ENCODE measurements at regions not wholly inside any gene's neighbourhood (a gene's known extent, or its start where the extent isn't known, plus 50 kb on each side); places are given as distances from the start of the nearest gene placed in this dataset.
A peak's percentile ranks its signal among the peaks of the same experiment; 100 is the strongest.

DNA sequence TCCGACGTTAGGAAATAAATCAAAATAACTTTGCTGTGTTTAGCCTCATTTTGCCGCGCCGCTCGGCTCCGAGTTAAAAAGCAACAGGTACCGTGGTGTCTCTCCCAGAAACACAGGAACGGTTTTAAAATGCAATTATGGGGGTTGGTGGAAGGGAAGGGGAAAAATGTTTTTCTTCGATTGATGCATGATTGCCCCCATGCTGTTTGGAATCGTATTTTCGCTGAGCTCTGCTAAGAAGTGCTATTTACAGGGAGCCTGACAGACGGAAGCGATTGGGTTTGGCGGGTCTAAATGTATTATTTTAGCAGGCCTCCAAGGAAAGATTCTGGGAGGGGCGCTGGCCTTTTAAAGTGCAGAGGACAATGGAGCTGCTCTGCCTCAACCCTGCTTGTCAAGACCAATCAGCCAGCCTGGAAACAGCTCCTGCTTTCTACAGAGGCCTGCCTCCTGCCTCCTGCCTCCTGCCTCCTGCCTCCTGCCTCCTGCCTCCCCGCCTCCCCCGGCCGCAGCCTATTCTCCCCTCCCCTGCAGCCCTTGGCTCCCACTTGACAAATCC, 156.7 kb upstream of the TLE3 start:
- no peak for DNase-seq

DNA sequence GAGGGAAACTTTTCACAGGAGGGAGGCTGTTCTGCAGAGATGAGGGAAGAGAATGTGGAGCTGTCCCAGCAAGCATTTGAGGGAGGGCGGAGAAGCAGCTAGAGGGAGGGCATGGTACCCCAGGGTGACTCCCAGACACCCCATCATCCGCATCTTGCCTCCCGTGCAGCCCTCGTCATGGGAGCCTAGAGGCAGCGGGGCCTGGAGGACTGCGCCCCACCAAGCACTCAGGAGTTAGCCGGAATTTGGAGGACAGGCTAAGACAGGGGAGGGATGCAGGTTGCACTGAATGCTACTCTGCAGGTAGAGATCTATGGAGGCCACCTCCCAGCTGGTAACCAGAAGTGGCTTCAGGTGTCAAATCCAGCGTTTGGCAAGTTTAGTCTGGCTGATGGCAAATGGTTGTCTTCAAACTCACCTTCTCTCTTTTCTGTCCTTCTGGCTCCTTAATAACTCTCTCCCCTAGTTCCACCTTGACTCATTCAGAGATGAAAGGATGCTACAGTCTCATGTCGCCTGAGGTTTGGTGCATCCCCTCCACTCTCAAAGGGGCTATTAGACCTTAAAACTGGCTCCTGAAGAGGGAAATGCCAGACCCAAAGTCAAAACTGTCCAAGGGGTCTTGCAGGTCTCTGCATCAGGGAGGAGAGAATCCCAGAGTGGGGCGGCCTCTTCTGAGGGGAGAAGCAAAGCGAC, 155.9 kb upstream of the TLE3 start:
- no peak for DNase-seq

DNA sequence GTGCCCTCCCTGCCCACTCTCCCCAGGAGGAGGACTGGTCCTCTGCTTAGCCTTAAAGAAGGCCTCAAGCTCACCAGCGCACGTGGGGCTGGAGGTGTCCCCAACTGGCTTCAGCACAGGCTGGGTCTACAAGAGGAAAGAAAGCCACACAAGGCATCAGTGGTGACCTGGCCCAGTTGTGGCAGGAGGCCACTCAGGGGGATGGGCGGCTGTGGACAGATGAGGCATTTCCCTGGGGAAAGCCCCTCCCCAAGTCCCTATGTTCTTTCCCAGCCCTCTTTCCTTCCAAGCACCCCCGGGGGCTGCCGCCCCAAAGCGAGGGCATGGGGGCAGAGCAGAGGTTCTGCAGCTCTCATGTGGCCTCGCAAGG, 155.2 kb upstream of the TLE3 start:
- no peak for DNase-seq

DNA sequence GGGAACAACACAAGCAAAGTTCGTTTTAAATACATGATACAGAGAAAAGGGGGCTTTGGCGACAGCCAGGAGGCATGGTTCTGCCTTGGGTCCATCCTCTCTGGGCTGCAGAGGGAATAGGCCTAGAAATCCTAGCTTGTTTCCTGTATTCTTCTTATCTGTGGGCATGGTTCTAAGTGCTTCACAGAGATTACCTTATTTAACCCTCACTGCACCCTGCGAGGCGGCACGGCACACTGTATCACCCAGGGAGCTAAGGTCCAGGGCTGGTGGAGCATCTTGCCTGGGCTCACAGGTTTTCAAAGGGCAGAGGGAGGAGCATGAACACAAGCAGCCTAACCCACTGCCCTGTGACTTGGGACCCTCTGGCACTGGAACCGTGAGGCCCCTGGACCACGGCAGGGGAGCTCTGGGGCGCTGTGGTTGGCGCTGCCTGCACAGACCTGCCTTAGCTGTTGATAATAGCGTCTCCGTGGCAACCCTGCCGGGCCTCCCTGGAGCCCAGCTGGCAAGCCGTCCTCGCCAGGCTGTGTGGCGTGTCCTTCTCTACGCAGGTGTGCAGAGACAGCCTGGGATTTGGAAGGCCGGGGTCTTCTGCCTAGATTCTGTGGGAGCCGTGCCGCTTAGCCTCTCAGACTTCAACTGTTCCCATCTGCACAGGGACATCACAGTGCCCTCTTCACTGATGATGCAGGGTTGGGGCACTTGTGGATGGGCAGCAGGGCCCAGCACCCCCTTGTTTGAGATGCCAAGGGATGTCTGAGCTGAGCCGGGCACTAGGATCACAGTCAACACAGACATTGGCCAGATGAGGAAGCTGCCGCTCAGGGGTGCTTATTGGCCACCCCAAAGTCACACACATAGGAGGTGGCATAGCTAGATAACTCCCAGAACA, 154.6 kb upstream of the TLE3 start:
- peak; percentile 54 for DNase-seq

DNA sequence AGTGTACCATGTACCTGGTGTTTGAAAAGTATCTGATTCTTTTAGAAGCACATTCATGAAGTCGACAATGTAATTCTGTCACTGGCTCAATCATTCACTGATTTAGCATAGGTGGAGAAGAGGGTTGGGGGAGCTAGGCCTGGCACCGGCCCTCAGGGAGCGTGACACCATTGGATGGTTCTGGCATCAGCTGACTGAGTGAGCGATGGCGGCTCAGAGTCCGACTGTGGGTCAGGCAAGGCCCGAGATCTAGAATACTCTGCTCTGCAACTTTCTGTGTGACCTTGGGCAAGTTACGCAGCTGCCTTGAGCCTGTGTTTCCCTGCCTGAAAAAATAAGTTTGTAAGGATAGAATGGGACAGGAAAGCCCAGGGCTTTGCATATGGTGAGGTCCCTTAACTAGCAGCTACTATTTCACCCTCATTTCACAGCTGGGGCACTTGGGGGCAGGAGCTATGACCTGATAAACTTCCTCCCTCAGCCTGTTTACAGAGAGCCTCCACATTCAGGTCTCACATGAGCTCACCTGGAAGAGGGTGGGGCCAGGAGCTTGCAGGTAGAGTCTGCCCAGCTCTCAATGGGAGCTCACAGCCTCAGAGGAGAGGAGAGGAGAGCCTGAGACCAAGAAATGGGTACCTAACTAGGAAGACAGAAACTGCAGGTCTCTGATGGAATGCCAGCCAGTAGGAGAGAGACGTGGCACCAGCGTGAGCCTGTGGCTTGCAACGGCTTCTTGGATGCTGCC, 153.7 kb upstream of the TLE3 start:
- DNase-seq, result peak; percentile 37

DNA sequence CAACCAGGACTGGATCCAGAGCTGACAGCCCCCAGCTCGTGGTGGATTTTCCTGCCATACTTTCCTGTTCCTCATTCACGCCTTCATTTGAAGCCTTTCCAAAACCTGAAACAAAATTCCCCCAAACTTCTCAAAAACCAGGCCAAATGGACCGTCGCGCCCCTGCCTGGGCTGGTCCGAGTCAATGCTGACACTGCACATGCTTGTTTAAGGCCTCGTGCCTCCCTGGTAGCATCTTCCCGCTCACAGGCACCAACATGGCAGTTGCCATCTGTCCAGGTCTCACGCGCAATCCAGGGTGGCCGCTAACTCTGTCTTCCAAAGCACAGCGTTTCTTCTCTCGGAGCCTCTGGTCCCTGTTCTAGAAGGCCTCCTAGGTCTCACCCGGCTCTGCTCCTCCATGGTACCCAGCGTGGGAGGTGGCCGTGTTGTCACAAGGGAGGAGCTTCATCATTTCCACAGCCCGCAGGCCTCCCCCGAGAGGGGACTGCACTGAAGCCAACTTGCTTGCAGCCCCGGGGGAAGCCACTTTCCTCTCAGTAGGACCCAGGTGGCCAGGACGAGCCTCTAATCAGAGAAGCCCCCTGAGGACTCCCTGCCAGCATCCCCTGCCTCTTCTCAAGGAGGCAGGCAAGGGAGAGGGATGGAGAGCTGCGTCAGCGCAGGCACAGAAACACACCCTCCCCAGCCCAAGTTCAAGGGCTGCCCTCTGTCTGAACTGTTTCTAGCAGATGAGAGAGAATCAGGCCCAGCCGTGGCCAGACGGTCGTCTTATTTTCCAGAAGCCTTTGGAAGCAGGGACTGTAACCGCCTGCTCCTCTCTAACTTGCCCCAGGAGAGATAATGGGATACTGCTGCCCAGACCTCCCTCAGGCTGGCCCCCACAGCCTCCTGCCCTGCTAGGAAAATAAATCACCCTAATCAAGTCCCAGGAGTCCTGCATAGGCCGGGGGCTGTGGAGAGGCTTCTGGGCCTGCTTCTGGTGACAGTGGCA, 152.8 kb upstream of the TLE3 start:
- DNase-seq, result no peak

DNA sequence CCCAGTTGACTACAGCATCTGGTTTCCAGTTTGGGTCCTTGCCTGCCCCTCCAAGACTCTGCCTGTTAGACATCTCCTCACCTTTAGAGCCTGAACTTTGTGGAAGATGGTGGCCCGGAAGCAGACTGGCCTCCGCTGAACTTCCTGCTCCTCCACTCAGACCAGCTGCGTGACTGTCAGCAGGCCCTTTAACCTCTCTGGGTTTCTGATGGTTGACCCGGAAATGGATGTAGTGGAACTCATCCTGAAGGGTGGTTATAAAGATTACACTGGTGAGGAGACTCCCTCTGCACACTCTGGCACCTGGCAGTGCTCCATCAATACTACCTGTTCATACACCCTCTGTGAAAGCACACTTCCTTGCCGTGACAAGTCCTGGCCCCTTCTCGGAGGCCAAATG, 151.9 kb upstream of the TLE3 start:
- DNase-seq, result no peak

DNA sequence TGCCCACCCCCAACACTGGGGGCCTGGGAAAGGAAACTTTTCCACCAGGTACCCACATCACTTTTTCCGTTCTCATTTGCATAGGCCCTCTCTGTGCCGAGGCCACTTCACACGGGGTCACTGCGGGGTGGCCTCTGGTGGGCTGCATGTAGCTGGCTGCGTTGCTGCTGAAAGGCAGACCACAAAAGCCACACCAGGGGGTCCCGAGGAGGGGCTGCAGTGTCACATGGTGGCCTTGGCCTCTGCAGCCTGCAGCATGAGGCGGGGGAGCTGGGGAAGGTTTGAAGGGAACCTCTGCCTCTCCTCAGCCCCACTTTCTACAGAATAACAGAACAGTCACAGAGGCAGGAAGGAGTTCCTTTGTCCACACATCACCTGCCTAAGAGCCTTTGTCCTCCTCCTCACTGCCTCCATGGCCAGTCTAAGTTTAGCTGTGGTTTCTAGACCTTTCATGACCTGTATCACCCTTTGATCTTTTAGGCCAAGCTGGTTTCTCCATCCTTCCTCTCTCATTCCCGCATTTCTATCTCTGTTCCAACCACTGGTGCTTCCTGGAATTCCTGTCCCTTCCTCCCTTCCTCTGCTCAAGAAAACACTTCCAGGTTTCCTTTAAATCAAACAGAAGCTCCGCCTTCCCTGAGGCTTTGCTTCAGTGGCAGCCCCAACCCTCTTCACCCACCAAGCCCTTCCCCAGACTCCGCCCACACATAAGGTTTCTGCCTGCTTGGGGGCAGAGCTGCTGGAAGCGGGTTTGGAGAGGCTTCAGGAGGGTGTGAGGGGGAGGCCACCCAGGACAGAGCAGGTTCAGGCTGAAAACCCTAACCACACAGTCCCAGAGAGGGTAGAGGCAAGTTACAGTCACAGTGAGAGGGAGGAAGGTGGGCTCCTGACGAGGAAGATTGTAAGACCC, 150.7 kb upstream of the TLE3 start:
- DNase-seq, result peak; percentile 19

DNA sequence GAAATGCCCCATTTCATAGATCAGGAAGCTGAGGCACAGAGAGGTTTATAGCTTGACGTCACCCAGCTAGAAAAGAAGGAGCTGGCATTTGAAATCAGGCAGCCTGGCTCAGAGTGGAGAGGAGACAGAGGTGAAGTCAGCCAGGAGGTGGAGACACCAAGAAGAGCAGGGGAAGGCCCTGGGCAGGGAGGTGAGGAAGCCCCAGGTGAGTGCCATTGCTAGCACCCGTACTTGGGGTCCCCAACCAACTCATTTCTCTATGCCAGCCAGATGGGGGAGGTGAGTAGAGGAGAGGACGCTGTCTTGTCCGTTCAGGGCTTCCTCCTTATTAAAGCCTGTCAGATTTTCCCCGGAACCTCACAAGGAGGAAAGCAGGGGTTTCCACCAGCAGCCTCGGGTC, 149.6 kb upstream of the TLE3 start:
- no peak for DNase-seq

DNA sequence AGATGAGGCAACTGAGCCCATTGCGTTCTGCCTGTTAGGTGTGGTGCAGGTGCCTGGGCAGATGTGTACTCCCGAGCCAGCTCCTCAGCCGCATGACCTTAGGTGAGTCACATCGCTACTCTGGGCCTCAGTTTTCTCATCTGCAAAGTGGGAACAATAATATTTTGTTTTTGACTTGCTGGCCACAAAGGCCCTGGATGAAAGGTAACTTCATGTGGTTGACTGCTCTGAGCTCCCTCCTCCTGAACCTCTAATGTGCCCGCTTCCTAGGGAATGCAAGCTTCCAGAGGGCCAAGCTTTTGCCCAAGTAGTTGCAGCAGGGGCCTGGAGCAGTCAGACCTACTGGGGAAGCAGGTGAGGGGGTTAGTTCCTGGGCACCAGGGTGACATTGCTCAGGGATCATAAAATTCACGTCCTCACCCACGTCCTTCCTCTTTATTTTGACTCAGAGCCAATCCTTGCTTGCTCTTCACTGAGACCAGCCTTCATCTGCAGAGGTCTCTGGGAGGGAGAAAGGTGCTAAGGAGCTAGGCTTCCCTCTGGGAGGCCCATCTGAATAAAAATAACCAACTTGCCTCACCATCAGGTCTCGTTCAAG, 149.0 kb upstream of the TLE3 start:
- DNase-seq, result no peak

DNA sequence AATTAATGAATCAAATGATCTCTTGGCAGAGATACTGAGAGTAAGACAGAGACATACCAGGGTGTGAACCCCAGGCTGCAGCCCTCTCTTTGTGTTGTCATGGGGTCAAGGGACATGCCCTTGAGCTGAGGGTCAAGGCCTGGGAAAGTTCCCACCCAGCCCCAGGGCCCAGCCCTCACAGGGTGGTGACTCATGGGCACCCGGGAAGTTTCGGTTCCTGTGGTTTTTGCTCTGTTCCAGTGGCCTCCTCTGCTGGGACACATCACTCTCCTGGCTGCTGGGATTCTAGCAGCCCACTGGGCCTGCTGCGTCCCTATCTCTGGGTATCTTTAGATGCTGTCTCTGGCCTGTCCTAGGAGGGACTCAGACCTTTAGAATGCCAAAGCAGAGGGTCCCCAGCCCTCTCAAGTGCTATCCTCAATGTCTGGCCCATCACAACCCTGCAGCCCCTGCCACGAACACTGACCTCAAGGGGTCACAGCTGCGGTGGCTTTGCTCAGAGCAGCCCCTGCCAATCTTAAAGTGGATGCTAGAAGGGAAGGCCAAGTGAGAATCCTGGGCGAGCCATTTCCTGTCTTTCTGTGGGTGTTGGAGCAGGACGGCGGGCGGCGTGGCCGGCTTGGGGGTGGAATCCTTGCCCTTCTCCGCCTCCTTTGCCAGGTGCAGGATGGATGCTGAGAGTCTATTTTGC, 148.4 kb upstream of the TLE3 start:
- no peak for DNase-seq

DNA sequence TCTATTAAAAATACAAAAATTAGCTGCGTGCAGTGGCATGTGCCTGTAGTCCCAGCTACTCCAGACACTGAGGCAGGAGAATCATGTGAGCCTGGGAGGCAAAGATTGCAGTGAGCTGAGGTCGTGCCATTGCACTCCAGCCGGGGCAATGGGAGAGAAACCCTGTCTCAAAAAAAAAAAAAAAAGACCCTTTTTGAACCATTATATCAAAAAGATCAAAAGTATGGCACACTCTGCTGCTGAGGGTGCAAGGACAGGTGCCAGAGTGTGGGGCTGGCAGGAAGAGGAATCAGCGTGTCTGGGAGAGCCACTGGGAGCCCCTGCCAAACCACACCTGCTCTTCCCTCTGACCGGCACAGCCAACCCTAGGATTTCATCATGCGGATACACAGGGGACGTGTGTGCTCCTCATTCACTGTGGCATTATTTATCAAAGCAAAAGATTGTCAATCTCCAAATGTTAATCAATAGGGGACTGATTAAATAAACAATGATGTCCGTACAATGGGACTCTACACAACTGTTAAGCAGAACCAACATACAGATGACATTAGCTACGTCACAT, 147.3 kb upstream of the TLE3 start:
- no peak for DNase-seq

DNA sequence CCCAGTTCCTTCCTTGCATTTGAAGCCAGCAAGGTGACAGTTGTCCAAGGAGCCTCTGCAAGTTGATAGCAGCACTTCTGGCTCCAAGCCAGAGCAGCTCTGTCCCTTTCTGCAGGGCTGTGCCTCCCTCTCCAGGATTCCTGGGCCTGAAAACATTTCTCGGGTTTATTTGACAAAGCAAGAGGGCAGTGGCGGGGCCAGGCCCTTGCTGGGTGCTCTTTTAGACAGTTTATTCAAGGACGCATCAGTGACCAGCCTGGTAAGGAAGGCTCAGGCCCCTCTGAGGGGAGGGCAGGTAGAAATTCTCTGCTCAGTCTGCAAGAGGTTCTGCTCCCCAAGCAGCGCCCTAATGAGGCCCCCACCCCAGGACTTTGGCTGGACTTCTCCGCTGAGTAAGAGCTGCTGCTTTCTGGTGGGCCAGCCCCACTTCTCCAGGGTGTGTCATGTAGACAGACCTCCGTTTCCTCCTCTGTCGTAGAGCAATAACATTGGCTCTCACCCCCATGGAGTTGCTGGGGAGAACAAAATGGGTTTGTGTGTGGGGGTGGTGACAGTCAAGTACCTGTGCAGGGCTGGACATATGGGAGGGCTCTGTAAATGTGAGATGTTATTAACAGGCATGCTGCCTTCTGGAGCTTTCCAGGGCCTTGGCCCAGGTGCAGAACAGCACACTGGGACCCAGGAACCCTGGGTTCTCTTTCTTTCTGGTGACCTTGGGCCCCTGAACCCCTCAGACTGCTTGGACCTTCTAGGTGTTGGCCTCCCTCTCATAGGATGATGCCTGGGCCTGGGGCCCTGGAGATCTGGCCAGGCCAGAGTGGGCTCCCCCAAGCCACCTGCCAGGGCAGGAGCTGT, 146.2 kb upstream of the TLE3 start:
- no peak for DNase-seq

DNA sequence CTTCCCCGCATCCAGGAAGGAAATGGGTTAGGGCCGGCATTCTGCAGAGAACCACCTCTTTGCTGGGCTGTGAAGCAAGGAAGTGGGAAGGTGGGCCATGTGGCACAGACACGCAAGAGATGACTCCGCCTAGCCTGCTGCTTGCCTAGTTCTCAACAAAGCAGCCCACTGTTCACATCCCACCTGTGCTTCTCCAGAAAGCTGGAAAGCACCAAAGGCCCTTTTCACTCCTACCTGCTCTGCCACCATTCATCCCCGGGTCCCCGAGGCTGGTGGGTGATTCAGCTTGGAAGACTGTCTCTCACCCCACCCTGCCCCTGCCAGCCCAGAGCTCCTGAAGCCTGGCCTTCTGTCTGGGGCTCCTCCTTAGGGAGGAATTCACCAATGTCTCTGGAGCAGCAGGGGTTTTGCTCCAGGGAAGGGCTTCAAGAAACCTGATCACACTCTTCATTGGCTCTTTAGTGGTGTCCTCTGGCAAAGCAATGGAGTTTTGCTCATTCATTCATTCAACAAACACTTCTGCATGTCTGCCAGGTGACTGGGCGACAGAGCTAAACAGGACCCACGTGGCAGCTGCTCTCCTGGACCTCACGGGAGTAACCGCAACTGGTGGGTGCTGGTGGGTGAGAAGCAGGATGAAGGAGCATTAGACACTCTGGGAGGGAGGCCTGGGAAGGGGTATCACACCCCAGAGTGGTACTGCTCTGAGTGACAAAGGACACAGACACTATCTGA, 145.4 kb upstream of the TLE3 start:
- DNase-seq, result no peak

DNA sequence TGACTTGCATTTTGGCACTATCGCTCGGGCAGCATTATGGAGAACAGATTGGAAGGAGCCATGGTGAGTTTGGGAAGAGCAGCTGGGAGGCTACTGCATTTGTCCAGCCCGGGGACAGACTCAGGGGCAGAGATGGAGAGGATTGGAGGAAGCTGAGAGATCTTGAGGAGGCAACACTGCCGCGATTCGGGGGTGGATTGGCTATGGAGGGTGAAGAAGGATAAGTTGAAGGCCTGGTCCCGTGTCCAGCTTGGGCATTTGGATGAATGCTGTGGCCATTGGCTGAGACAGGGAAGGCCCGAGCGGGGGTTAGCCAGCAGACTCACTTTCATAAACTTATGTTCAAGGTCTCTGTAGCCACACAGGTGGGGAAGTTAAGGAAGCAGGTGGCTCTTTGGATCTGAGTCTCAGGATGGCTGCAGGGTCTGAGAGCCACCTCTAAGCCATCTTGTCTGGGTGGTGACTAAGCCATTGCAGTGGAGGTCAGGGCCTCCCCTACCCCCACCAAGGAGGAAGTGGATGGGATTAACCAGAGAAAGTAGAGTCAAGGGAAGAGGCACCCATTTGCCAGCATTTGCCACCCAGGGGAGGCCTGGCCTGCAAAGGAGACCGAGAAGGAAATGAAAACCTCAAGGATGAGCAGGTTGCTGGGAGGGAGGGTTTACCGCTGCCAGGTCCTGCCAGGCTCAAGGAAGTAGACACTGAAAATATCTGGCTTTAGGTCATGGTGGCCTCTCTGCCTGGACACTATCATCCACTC, 144.0 kb upstream of the TLE3 start:
- DNase-seq, result no peak

DNA sequence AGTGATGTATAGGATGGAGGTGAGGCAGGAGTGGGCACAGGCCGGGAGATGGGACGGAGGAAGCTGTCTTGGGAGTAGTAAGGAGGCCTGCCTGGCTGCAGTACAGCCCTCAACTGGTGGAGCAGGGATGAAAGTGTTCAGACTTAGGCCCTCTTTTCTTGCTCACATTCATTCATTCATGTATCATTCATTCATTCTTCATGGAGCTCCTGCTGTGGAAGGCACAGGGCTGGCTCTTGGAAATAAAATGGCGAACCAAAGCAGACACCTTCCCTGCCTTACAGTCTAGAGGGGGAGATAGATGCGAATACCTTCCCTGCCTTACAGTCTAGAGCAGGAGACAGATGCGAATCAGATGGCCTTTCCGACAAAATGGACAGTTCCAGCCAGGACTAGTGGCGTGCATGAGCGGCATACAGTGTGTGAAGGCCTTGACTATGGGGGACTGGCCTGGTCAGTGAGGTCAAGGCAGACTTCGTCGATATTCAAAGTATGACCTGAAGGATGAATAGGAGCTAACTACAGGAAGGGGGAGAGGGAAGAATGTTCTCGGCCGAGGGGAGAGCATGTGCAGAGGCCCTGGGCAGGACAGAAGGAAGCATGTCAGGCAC, 143.2 kb upstream of the TLE3 start:
- no peak for DNase-seq

DNA sequence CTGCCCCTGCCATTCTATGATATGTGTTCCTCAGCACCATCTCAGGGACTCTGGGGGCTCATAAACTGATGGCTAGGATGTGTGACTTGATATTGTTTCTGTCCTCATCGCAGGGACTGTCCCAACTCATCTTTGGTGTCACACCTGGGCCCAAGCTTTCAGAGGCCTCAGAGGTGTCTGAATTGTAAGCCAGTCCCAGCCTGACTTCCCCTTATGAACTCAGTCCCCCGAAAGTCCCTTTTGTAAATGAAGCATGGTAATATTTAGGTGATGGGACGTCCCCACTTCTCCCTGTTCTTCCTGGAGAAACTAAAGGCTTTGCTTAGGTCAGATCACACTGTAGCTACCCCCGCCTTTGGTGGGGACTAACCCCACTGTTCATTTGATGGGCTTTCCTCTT, 142.4 kb upstream of the TLE3 start:
- no peak for DNase-seq
